Lung (tissue), 11 donors: ENCODE measurements at regions not wholly inside any gene's neighbourhood (a gene's known extent, or its start where the extent isn't known, plus 50 kb on each side); places are given as distances from the start of the nearest gene placed in this dataset.
A peak's percentile ranks its signal among the peaks of the same experiment; 100 is the strongest.

ENCODE experiments used
- ATAC-seq: fragments of 200-7000 bp; cut with Tn5 transposase; one replicate; pipeline ENCODE4 v1.9.1; 2020; ENCODE audit warnings: moderate number of reproducible peaks; ENCODE audit not compliant: insufficient read depth, low FRiP score
- DNase-seq, 3 donors: peaks; one replicate each; pipeline ENCODE4 v3.0.0-alpha.2; 2013 to 2017
- H3K27ac ChIP-seq, 2 donors: one replicate each; pipeline ENCODE4 v1.5.1; 2013; ENCODE audit warnings: mild to moderate bottlenecking in 2 of 2, moderate library complexity in 2 of 2, control low read depth in 1 of 2, inconsistent platforms in 1 of 2, low read depth in 1 of 2, low read length in 1 of 2
- H3K27me3 ChIP-seq, 3 donors: one replicate each; pipeline ENCODE4 v1.5.1; 2013; ENCODE audit warnings: low read length in 2 of 3; ENCODE audit not compliant: control insufficient read depth in 3 of 3, insufficient read depth in 3 of 3
- H3K36me3 ChIP-seq, 4 donors: one replicate each; pipeline ENCODE4 v1.5.1; 2013; ENCODE audit warnings: low read length in 4 of 4, mild to moderate bottlenecking in 1 of 4, moderate library complexity in 1 of 4; ENCODE audit not compliant: control insufficient read depth in 4 of 4, insufficient read depth in 4 of 4
- H3K4me1 ChIP-seq, 5 donors: one replicate each; pipeline ENCODE4 v1.5.1; 2013; ENCODE audit warnings: low read length in 5 of 5, mild to moderate bottlenecking in 2 of 5, moderate library complexity in 1 of 5; ENCODE audit not compliant: control insufficient read depth in 5 of 5, insufficient read depth in 5 of 5
- H3K4me3 ChIP-seq: one replicate; pipeline ENCODE4 v1.5.1; 2013; ENCODE audit warnings: mild to moderate bottlenecking, control low read depth, moderate library complexity
- H3K9ac ChIP-seq, 2 donors: one replicate each; pipeline ENCODE4 v1.5.1; 2013; ENCODE audit warnings: low read length in 2 of 2, control low read depth in 1 of 2; ENCODE audit not compliant: insufficient read depth in 1 of 2
- H3K9me3 ChIP-seq, 4 donors: one replicate each; pipeline ENCODE4 v1.5.1; 2013; ENCODE audit warnings: low read length in 3 of 4, mild to moderate bottlenecking in 1 of 4, moderate library complexity in 1 of 4; ENCODE audit not compliant: control insufficient read depth in 4 of 4, insufficient read depth in 3 of 4
- WGBS, 2 donors: extraction: QIAGEN DNeasy Blood & Tissue Kit; methylation state at CpG; one replicate each; pipeline ENCODE4 v1.1.7; 2013; 5-methylcytosine and 5-hydroxymethylcytosine counted together
- TF ChIP-seq, protein P1 (sequence below): IDR thresholded peaks from 2 replicates; pipeline ENCODE4 v1.5.1; 2012; ENCODE audit warnings: mild to moderate bottlenecking; ENCODE audit errors: control extremely low read depth, extremely low read depth
- donor health status: control.
- donor health status: control.
- donor health status: Bipolar disorder and iron deficiency.
- donor health status: healthy.
- donor health status: DM: yes; HTN: yes; CAD: no.

DNA sequence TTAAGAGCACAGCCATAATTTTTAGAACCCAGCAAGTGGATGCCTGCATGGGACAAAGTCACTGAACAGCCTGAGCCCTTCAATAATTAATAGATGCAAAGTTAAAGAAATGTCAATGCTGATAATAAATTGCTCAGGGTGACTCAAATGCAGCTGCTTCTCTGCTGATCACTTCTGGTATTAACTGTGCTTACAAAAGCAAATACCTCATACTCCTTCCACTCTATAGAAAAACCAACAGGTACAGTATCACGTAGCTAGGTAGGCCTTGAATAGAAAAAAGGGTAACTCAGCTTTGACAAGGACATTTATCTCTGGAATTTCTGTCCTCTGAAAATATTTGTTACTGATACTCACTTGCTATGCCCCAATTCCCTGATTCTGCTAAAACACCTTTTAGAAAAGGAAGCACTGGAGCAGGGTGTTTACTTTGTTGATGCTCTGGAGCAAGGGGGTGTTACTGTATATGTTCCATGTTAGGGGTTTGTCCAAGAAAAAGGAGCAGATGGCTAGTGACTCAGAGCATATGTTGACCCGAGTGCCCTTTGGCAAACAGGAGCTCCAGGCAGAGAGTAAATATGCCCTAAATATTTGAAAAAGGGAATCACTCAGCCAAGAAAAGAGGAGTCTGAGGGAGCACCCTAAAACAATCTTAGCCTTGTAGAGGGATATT, 59.1 kb upstream of the RTN4 start:
- H3K27me3 ChIP-seq, result no peaks in the 10 kb centered on the region
- no peaks in the 10 kb centered on the region for H3K36me3 ChIP-seq
- peaks cover 0 to 20% (median 15%) of the 10 kb centered on the region in 5 donors for H3K4me1 ChIP-seq
- H3K9me3 ChIP-seq, result no peaks in the 10 kb centered on the region
- DNase-seq (peak in 1 of 3 donors; percentile 23), ATAC-seq (no peak)
- TF ChIP-seq, protein P1, sequence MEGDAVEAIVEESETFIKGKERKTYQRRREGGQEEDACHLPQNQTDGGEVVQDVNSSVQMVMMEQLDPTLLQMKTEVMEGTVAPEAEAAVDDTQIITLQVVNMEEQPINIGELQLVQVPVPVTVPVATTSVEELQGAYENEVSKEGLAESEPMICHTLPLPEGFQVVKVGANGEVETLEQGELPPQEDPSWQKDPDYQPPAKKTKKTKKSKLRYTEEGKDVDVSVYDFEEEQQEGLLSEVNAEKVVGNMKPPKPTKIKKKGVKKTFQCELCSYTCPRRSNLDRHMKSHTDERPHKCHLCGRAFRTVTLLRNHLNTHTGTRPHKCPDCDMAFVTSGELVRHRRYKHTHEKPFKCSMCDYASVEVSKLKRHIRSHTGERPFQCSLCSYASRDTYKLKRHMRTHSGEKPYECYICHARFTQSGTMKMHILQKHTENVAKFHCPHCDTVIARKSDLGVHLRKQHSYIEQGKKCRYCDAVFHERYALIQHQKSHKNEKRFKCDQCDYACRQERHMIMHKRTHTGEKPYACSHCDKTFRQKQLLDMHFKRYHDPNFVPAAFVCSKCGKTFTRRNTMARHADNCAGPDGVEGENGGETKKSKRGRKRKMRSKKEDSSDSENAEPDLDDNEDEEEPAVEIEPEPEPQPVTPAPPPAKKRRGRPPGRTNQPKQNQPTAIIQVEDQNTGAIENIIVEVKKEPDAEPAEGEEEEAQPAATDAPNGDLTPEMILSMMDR, result no peak
- no peak overlapping the region for H3K27ac ChIP-seq
- no peak overlapping the region for H3K4me3 ChIP-seq
- no peak overlapping the region for H3K9ac ChIP-seq
- 72 to 91% methylated on average over 2 of the region's 2 CpGs for WGBS, 2 donors

DNA sequence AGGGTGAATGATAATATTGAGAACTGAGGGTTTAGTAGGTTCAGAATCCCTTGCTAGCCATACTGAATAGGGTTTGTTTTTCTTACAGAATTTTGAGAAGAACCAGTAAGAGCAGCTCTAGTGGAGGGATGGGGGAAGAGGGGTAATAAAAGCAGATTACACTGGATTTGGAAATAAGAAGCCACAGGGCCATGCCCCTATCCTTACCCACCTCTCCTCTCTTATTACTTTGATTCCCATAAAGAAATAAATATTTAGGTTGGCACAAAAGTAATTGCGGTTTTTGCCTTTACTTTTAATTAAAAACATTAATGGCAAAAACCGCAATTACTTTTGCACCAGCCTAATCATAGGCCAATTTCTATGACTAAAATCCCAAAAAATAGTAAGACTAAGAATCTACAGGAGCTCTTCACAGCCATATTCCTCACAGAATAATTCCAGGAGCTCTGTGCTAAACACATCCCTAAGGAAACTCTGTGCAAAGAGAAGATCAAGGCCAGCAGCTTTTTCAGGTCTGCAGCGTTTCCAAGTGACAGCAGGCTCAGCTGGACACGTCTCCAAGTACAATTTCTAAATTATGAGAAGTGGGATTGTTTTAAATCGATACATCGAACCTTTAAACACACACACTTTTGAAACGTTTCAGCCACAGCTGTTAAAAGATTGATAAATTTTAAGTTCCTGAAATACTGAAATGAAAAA, 58.4 kb upstream of the RTN4 start:
- Histone ChIP-seq H3K4me3 (no peak overlapping the region), H3K27me3 (no peaks in the 10 kb centered on the region), H3K9ac (no peak overlapping the region), H3K9me3 (no peaks in the 10 kb centered on the region), H3K27ac (no peak overlapping the region), H3K36me3 (no peaks in the 10 kb centered on the region), H3K4me1 (peaks cover 0 to 20% (median 14%) of the 10 kb centered on the region in 5 donors)
- WGBS, 2 donors, result 74 to 90% methylated on average over 7 of the region's 7 CpGs
- DNase-seq (no peak), ATAC-seq (no peak)
- TF ChIP-seq, protein P1, result no peak

GRCh38 chr2:55107436-55107835, 57.2 kb upstream of the RTN4 start:
- Histone ChIP-seq H3K9ac (no peak overlapping the region), H3K36me3 (no peaks in the 10 kb centered on the region), H3K9me3 (no peaks in the 10 kb centered on the region), H3K4me3 (no peak overlapping the region), H3K27me3 (no peaks in the 10 kb centered on the region), H3K27ac (no peak overlapping the region), H3K4me1 (peaks cover 0 to 10% (median 9%) of the 10 kb centered on the region in 5 donors)
- DNase-seq (no peak), ATAC-seq (no peak)
- TF ChIP-seq, protein P1, result no peak
